Loucy (cell line): ENCODE measurements at regions not wholly inside any gene's neighbourhood (a gene's known extent, or its start where the extent isn't known, plus 50 kb on each side); places are given as distances from the start of the nearest gene placed in this dataset.

Experiments used
- H2AFZ ChIP-seq: fragments of 200-600 bp; sonication (generic); 2 replicates; pipeline ENCODE4 v1.6.0; 2016; ENCODE audit warnings: antibody characterized with exemption, mild to moderate bottlenecking, low read length, moderate library complexity
- H3F3A ChIP-seq: fragments of 200-600 bp; 2 replicates; pipeline ENCODE4 v1.6.0; 2016; ENCODE audit warnings: antibody characterized with exemption, low read depth, mild to moderate bottlenecking
- H3K27me3 ChIP-seq: fragments of 200-600 bp; sonication (generic); 2 replicates; pipeline ENCODE4 v1.6.1; 2014; ENCODE audit warnings: low read length, mild to moderate bottlenecking; ENCODE audit not compliant: insufficient read depth, poor library complexity, severe bottlenecking
- H3K36me3 ChIP-seq: fragments of 200-600 bp; sonication (generic); 2 replicates; pipeline ENCODE4 v1.6.1; 2016; ENCODE audit warnings: low read length; ENCODE audit not compliant: insufficient read depth
- H3K4me1 ChIP-seq: fragments of 200-600 bp; sonication (generic); 2 replicates; pipeline ENCODE4 v1.5.1; 2014; ENCODE audit warnings: low read length, mild to moderate bottlenecking; ENCODE audit not compliant: insufficient read depth, poor library complexity, severe bottlenecking
- H3K4me2 ChIP-seq: fragments of 200-600 bp; sonication (generic); 2 replicates; pipeline ENCODE4 v1.6.0; 2014; ENCODE audit warnings: antibody characterized with exemption, low read length, low read depth, mild to moderate bottlenecking; ENCODE audit not compliant: poor library complexity, severe bottlenecking
- H3K4me3 ChIP-seq: fragments of 200-600 bp; sonication (generic); 2 replicates; pipeline ENCODE4 v1.5.1; 2014; ENCODE audit warnings: low read length, mild to moderate bottlenecking, mixed read lengths; ENCODE audit not compliant: poor library complexity, severe bottlenecking
- H3K79me2 ChIP-seq: fragments of 200-600 bp; sonication (generic); 2 replicates; pipeline ENCODE4 v1.6.1; 2014; ENCODE audit warnings: low read length; ENCODE audit not compliant: insufficient read depth
- H3K9ac ChIP-seq: fragments of 200-600 bp; sonication (generic); 2 replicates; pipeline ENCODE4 v1.6.0; 2014; ENCODE audit warnings: mild to moderate bottlenecking, low read depth, low read length, moderate library complexity; ENCODE audit not compliant: poor library complexity, severe bottlenecking
- H3K9me2 ChIP-seq: fragments of 200-600 bp; sonication (generic); replicated peaks from 2 replicates; pipeline ENCODE4 v1.6.1; 2016; ENCODE audit warnings: low read depth, low read length, mixed read lengths
- H3K9me3 ChIP-seq: fragments of 200-600 bp; sonication (generic); 2 replicates; pipeline ENCODE4 v1.6.1; 2014; ENCODE audit warnings: mild to moderate bottlenecking, antibody characterized with exemption, low read length, low read depth; ENCODE audit not compliant: insufficient read depth
- H4K20me1 ChIP-seq: fragments of 200-600 bp; sonication (generic); 2 replicates; pipeline ENCODE4 v1.6.0; 2014; ENCODE audit warnings: antibody characterized with exemption, low read length, mild to moderate bottlenecking; ENCODE audit not compliant: insufficient read depth, poor library complexity, severe bottlenecking
- EZH2phosphoT487 ChIP-seq: fragments of 200-600 bp; IDR thresholded peaks from 2 replicates; pipeline ENCODE4 v1.6.1; 2018; ENCODE audit warnings: antibody characterized with exemption, mild to moderate bottlenecking, moderate library complexity, borderline replicate concordance
- TF ChIP-seq, protein P1 (sequence below): fragments of 200-600 bp; sonication (generic); conservative IDR thresholded peaks from 2 replicates; pipeline ENCODE4 v1.5.1; 2014; ENCODE audit warnings: mild to moderate bottlenecking, antibody characterized with exemption, low read length

DNA sequence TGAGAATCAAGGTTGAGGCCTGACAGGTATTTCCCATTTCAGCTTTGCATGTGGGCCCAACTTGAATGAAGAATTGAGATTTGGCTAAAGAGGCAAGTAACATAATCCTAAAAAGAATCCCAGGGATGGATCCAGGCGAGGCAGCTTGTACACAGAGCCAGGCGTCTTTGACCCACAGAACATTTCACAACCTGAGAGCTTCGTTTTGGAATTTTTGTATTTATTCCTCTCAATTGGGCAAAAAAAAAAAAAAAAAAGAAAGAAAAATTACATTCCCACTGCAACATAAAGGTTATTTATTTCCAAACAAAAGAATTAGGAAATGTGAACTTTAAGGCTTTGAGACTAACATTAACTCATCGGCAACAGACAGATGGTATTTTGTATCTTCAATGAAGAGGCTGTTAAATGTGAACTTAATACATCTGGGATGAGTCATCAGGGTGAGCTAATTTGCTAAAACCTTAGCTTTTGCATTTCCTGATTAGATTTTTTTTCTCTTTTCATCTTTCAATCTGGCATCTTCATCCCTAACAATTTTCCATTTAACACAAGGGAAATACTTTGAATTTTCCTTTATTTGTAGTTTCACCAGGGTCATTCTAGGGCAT lies 478.5 kb upstream of the TNP1 start:
- H3K9me2 ChIP-seq: no peaks in the 10 kb centered on the region
- no peaks in the 10 kb centered on the region for H3K4me1 ChIP-seq
- no peaks in the 10 kb centered on the region for H4K20me1 ChIP-seq
- H3K79me2 ChIP-seq: no peaks in the 10 kb centered on the region
- H3K4me3 ChIP-seq: no peak overlapping the region
- H3K36me3 ChIP-seq: no peaks in the 10 kb centered on the region
- H3K9me3 ChIP-seq: no peaks in the 10 kb centered on the region
- H3F3A ChIP-seq: no peaks in the 10 kb centered on the region
- H3K4me2 ChIP-seq: no peak overlapping the region
- H2AFZ ChIP-seq: no peak overlapping the region
- TF ChIP-seq EZH2phosphoT487: no peak
- TF ChIP-seq, protein P1, sequence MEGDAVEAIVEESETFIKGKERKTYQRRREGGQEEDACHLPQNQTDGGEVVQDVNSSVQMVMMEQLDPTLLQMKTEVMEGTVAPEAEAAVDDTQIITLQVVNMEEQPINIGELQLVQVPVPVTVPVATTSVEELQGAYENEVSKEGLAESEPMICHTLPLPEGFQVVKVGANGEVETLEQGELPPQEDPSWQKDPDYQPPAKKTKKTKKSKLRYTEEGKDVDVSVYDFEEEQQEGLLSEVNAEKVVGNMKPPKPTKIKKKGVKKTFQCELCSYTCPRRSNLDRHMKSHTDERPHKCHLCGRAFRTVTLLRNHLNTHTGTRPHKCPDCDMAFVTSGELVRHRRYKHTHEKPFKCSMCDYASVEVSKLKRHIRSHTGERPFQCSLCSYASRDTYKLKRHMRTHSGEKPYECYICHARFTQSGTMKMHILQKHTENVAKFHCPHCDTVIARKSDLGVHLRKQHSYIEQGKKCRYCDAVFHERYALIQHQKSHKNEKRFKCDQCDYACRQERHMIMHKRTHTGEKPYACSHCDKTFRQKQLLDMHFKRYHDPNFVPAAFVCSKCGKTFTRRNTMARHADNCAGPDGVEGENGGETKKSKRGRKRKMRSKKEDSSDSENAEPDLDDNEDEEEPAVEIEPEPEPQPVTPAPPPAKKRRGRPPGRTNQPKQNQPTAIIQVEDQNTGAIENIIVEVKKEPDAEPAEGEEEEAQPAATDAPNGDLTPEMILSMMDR: no peak
- no peaks in the 10 kb centered on the region for H3K27me3 ChIP-seq
- no peak overlapping the region for H3K9ac ChIP-seq

DNA sequence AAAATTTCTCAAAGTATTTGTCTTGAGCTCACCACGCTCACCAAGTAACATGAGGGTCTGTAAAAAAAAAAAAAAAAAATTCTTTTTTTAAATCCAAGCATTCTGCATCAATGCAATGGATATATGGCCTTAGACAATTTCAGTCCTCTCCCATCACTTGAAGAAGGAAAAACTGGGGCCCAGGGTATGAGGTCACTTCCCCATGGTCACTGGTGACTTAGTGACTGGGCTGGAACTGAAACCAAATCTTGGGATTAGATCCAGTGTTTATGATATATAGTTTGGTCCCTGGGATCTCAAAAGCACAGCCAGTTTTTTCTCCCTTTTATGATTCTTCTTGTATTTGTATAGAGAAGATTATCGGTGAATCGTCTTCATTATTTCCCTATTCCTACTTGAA lies 477.9 kb upstream of the TNP1 start:
- TF ChIP-seq EZH2phosphoT487: no peak
- TF ChIP-seq, protein P1: no peak
- Histone ChIP-seq H3K9ac (no peak overlapping the region), H3F3A (no peaks in the 10 kb centered on the region), H3K4me3 (no peak overlapping the region), H4K20me1 (no peaks in the 10 kb centered on the region), H3K4me2 (no peak overlapping the region), H3K36me3 (no peaks in the 10 kb centered on the region), H3K79me2 (no peaks in the 10 kb centered on the region), H3K9me2 (no peaks in the 10 kb centered on the region), H3K4me1 (no peaks in the 10 kb centered on the region), H2AFZ (no peak overlapping the region), H3K9me3 (no peaks in the 10 kb centered on the region), H3K27me3 (no peaks in the 10 kb centered on the region)

DNA sequence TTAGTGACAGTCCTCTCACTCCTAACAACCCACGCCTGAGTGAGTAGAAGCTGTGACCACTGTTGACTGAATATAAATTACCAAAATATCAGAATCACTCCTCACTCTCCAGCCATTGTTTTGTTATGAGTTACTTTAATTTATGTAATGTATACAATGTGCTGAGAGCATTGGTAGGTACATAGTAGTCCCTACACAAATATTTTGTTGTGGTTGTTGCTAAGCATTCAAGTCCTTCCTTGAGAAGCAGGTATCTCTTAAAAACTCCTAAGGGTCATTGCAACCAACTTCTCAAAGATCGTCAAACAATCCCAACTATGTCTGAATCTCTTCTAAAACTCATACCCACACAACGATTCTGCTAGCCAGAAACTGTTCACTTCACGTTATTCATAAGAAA lies 476.8 kb upstream of the TNP1 start:
- Histone ChIP-seq H3K4me2 (no peak overlapping the region), H3K9ac (no peak overlapping the region), H3K9me2 (no peaks in the 10 kb centered on the region), H3K79me2 (no peaks in the 10 kb centered on the region), H3K4me3 (no peak overlapping the region), H3K36me3 (no peaks in the 10 kb centered on the region), H3F3A (no peaks in the 10 kb centered on the region), H2AFZ (no peak overlapping the region), H4K20me1 (no peaks in the 10 kb centered on the region), H3K4me1 (no peaks in the 10 kb centered on the region), H3K9me3 (no peaks in the 10 kb centered on the region), H3K27me3 (no peaks in the 10 kb centered on the region)
- TF ChIP-seq, protein P1: no peak
- TF ChIP-seq EZH2phosphoT487: no peak
